ENCODE measurements at regions not wholly inside any gene's neighbourhood (a gene's known extent, or its start where the extent isn't known, plus 50 kb on each side); places are given as distances from the start of the nearest gene placed in this dataset.

DNA sequence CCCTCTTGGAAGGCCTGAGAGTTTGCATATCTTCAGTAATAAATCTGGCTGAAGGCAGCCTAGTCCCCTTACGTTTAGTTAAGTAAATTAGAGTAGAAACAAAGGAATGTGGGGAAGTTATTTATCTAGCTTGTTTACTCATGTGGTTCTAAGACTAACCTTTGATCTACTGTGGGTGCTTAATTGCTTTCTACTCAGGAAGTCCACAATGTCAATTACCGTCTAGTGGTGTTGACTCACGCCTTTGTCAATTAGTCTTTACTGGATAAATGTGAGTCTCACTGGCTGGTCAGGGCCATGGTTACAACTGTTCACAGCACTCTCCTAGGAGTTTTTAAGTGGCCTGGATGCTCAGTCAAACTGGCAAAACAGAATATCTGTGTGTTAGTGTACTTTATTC is 2338.4 kb downstream of the TP53TG3F start:
- TF ChIP-seq, protein P1, sequence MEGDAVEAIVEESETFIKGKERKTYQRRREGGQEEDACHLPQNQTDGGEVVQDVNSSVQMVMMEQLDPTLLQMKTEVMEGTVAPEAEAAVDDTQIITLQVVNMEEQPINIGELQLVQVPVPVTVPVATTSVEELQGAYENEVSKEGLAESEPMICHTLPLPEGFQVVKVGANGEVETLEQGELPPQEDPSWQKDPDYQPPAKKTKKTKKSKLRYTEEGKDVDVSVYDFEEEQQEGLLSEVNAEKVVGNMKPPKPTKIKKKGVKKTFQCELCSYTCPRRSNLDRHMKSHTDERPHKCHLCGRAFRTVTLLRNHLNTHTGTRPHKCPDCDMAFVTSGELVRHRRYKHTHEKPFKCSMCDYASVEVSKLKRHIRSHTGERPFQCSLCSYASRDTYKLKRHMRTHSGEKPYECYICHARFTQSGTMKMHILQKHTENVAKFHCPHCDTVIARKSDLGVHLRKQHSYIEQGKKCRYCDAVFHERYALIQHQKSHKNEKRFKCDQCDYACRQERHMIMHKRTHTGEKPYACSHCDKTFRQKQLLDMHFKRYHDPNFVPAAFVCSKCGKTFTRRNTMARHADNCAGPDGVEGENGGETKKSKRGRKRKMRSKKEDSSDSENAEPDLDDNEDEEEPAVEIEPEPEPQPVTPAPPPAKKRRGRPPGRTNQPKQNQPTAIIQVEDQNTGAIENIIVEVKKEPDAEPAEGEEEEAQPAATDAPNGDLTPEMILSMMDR (IDR thresholded peaks at IDR 0.05), result no peak
- TF ChIP-seq EZH2 (IDR thresholded peaks at IDR 0.05; ENCODE audit: borderline replicate concordance, insufficient read depth, low read depth, low read length, poor library complexity, severe bottlenecking), result no peak

Measured in B cell (primary cell).